SK-N-SH treated with all-trans-retinoic acid at 6 μM for 48 hours (cell line): ENCODE measurements at regions not wholly inside any gene's neighbourhood (a gene's known extent, or its start where the extent isn't known, plus 50 kb on each side); places are given as distances from the start of the nearest gene placed in this dataset.

Source experiments
- ATAC-seq: fragments of 200-7000 bp; cut with Tn5 transposase; 3 replicates; pipeline ENCODE4 v1.9.1; 2020; ENCODE audit warnings: mild to moderate bottlenecking, moderate library complexity
- ARNTL ChIP-seq: fragments of 450-650 bp; formaldehyde crosslinking; IDR thresholded peaks from 2 replicates; pipeline ENCODE4 v1.5.0; 2020; ENCODE audit warnings: low read depth, mild to moderate bottlenecking, moderate library complexity, borderline replicate concordance
- BACH2 ChIP-seq: fragments of 250-450 bp; sonication (Bioruptor Pico); IDR thresholded peaks from 2 replicates; pipeline ENCODE4 v1.9.0; 2021; ENCODE audit warnings: mild to moderate bottlenecking, borderline replicate concordance
- CREB5 ChIP-seq: fragments of 250-450 bp; sonication (Bioruptor Pico); IDR thresholded peaks from 2 replicates; pipeline ENCODE4 v1.5.1; 2020; ENCODE audit warnings: low read depth, mild to moderate bottlenecking, moderate library complexity
- CSDC2 ChIP-seq: fragments of 250-450 bp; sonication (Bioruptor Pico); IDR thresholded peaks from 2 replicates; pipeline ENCODE4 v1.5.0; 2020; ENCODE audit warnings: mild to moderate bottlenecking, moderate library complexity
- CSRNP3 ChIP-seq: fragments of 250-450 bp; sonication (Bioruptor Pico); IDR thresholded peaks from 2 replicates; pipeline ENCODE4 v1.5.1; 2021; ENCODE audit warnings: mild to moderate bottlenecking, moderate library complexity
- ESRRG ChIP-seq: fragments of 250-450 bp; sonication (Bioruptor Pico); IDR thresholded peaks from 2 replicates; pipeline ENCODE4 v1.6.1; 2021; ENCODE audit warnings: mild to moderate bottlenecking
- GLIS3 ChIP-seq: fragments of 250-450 bp; sonication (Bioruptor Pico); IDR thresholded peaks from 2 replicates; pipeline ENCODE4 v1.5.0; 2020; ENCODE audit warnings: mild to moderate bottlenecking, moderate library complexity
- ISL1 ChIP-seq: fragments of 250-450 bp; sonication (Bioruptor Pico); IDR thresholded peaks from 2 replicates; pipeline ENCODE4 v2.1.2; 2022; ENCODE audit warnings: mild to moderate bottlenecking, moderate library complexity
- OSR1 ChIP-seq: fragments of 250-450 bp; sonication (Bioruptor Pico); IDR thresholded peaks from 2 replicates; pipeline ENCODE4 v1.8.0; 2022; ENCODE audit warnings: moderate library complexity, mild to moderate bottlenecking, inconsistent platforms
- PATZ1 ChIP-seq: fragments of 250-450 bp; sonication (Bioruptor Pico); IDR thresholded peaks from 2 replicates; pipeline ENCODE4 v1.8.0; 2020; ENCODE audit warnings: mild to moderate bottlenecking, moderate library complexity, borderline replicate concordance
- POU6F1 ChIP-seq: fragments of 250-450 bp; sonication (Bioruptor Pico); IDR thresholded peaks from 2 replicates; pipeline ENCODE4 v1.8.0; 2021; ENCODE audit warnings: low read depth, mild to moderate bottlenecking, moderate library complexity, borderline replicate concordance
- PPARA ChIP-seq: fragments of 250-450 bp; sonication (Bioruptor Pico); IDR thresholded peaks from 2 replicates; pipeline ENCODE4 v1.5.0; 2020; ENCODE audit warnings: mild to moderate bottlenecking, borderline replicate concordance
- RARB ChIP-seq: fragments of 250-450 bp; sonication (Bioruptor Pico); IDR thresholded peaks from 2 replicates; pipeline ENCODE4 v1.8.0; 2021; ENCODE audit warnings: mild to moderate bottlenecking, moderate library complexity
- SNAI2 ChIP-seq: fragments of 250-450 bp; sonication (Bioruptor Pico); IDR thresholded peaks from 2 replicates; pipeline ENCODE4 v1.5.0; 2020; ENCODE audit warnings: mild to moderate bottlenecking, moderate library complexity
- TCF4 ChIP-seq: fragments of 250-450 bp; sonication (Bioruptor Pico); IDR thresholded peaks from 2 replicates; pipeline ENCODE4 v1.8.0; 2021; ENCODE audit warnings: mild to moderate bottlenecking, moderate library complexity, borderline replicate concordance
- TOX ChIP-seq: fragments of 250-450 bp; sonication (Bioruptor Pico); IDR thresholded peaks from 2 replicates; pipeline ENCODE4 v1.8.0; 2021; ENCODE audit warnings: mild to moderate bottlenecking, moderate library complexity, borderline replicate concordance
- ZC3H10 ChIP-seq: fragments of 250-450 bp; sonication (Bioruptor Pico); IDR thresholded peaks from 2 replicates; pipeline ENCODE4 v1.5.1; 2021; ENCODE audit warnings: mild to moderate bottlenecking, moderate library complexity
- ZFP3 ChIP-seq: fragments of 250-450 bp; sonication (Bioruptor Pico); IDR thresholded peaks from 2 replicates; pipeline ENCODE4 v1.5.0; 2020; ENCODE audit warnings: mild to moderate bottlenecking, moderate library complexity
- ZFP30 ChIP-seq: fragments of 450-650 bp; formaldehyde crosslinking; IDR thresholded peaks from 2 replicates; pipeline ENCODE4 v1.5.0; 2022; ENCODE audit warnings: mild to moderate bottlenecking, moderate library complexity
- ZNF565 ChIP-seq: fragments of 450-650 bp; formaldehyde crosslinking; conservative IDR thresholded peaks from 2 replicates; pipeline ENCODE4 v1.5.0; 2020; ENCODE audit warnings: low read depth, mild to moderate bottlenecking, moderate library complexity
- ZNF8 ChIP-seq: fragments of 450-650 bp; formaldehyde crosslinking; IDR thresholded peaks from 2 replicates; pipeline ENCODE4 v1.5.0; 2020; ENCODE audit warnings: mild to moderate bottlenecking, moderate library complexity

GRCh38 chr12:72869024-72869423 lies 596.9 kb downstream of the TRHDE start:
- TF ChIP-seq PPARA (CRISPR knock-in tag), result no peak
- no peak for TF ChIP-seq SNAI2 (CRISPR knock-in tag)
- TF ChIP-seq ARNTL, result no peak
- TF ChIP-seq OSR1 (CRISPR knock-in tag), result no peak
- no peak for TF ChIP-seq PATZ1
- no peak for TF ChIP-seq BACH2
- TF ChIP-seq POU6F1 (CRISPR knock-in tag), result no peak
- no peak for TF ChIP-seq CSRNP3
- TF ChIP-seq ZNF565 (CRISPR knock-in tag), result no peak
- TF ChIP-seq TOX, result no peak
- TF ChIP-seq ESRRG (CRISPR knock-in tag), result no peak
- ATAC-seq, result no peak

GRCh38 chr12:72872238-72872887 lies 600.2 kb downstream of the TRHDE start:
- no peak for ATAC-seq
- TF ChIP-seq ARNTL (no peak), BACH2 (no peak), ZFP30 (no peak), ZC3H10 (CRISPR knock-in tag) (no peak), GLIS3 (CRISPR knock-in tag) (no peak), TCF4 (CRISPR knock-in tag) (no peak), POU6F1 (CRISPR knock-in tag) (no peak), CSDC2 (CRISPR knock-in tag) (no peak), ZFP3 (CRISPR knock-in tag) (no peak), RARB (CRISPR knock-in tag) (no peak), ISL1 (no peak), OSR1 (CRISPR knock-in tag) (no peak)

GRCh38 chr12:72872996-72873395 lies 600.8 kb downstream of the TRHDE start:
- ATAC-seq, result no peak
- TF ChIP-seq ZNF565 (CRISPR knock-in tag) (no peak), OSR1 (CRISPR knock-in tag) (no peak), PPARA (CRISPR knock-in tag) (no peak), GLIS3 (CRISPR knock-in tag) (no peak), PATZ1 (no peak)

GRCh38 chr12:72876092-72876491 lies 603.9 kb downstream of the TRHDE start:
- ATAC-seq, result no peak
- TF ChIP-seq CSDC2 (CRISPR knock-in tag) (no peak), ZFP30 (no peak), ISL1 (no peak), GLIS3 (CRISPR knock-in tag) (no peak), ARNTL (no peak), ZC3H10 (CRISPR knock-in tag) (no peak), CSRNP3 (no peak), OSR1 (CRISPR knock-in tag) (no peak), ZNF565 (CRISPR knock-in tag) (no peak), CREB5 (CRISPR knock-in tag) (no peak), ZNF8 (CRISPR knock-in tag) (no peak), BACH2 (no peak)
